GM12878 (cell line): ENCODE measurements at regions not wholly inside any gene's neighbourhood (a gene's known extent, or its start where the extent isn't known, plus 50 kb on each side); places are given as distances from the start of the nearest gene placed in this dataset.
A peak's percentile ranks its signal among the peaks of the same experiment; 100 is the strongest.

Experiments used
- ATF2 ChIP-seq: IDR thresholded peaks from 2 replicates; pipeline ENCODE4 v1.6.1; 2012; ENCODE audit warnings: low read length, inconsistent platforms
- BMI1 ChIP-seq: fragments of 450-650 bp; IDR thresholded peaks from 2 replicates; pipeline ENCODE4 v1.6.1; 2016; ENCODE audit warnings: mild to moderate bottlenecking, moderate library complexity, borderline replicate concordance
- CBX5 ChIP-seq: sonication (generic); IDR thresholded peaks from 2 replicates; pipeline ENCODE4 v1.6.1; 2016; ENCODE audit warnings: low read depth, moderate library complexity, mild to moderate bottlenecking, inconsistent platforms
- CHD2 ChIP-seq: IDR thresholded peaks from 2 replicates; pipeline ENCODE4 v1.6.1; 2011; ENCODE audit warnings: low read depth, low read length, improper control_type of control experiment, borderline replicate concordance
- CREB1 ChIP-seq: IDR thresholded peaks from 2 replicates; pipeline ENCODE4 v1.6.1; 2012; ENCODE audit warnings: low read depth, mild to moderate bottlenecking, inconsistent platforms
- FOS ChIP-seq: IDR thresholded peaks from 3 replicates; pipeline ENCODE4 v1.6.1; 2011; ENCODE audit warnings: borderline replicate concordance; ENCODE audit not compliant: insufficient read length; ENCODE audit errors: extremely low read depth
- GABPA ChIP-seq: IDR thresholded peaks from 2 replicates; pipeline ENCODE4 v1.6.1; 2014; ENCODE audit warnings: antibody characterized with exemption, low read depth, mild to moderate bottlenecking, inconsistent platforms
- IKZF2 ChIP-seq, 2 experiments: fragments of 450-650 bp; IDR thresholded peaks; 2 replicates each; pipeline ENCODE4 v1.6.1; 2017; ENCODE audit warnings: mild to moderate bottlenecking in 2 of 2, moderate library complexity in 2 of 2
- IRF3 ChIP-seq: fragments of 450-650 bp; IDR thresholded peaks from 2 replicates; pipeline ENCODE4 v1.6.1; 2014; ENCODE audit warnings: mild to moderate bottlenecking
- LARP7 ChIP-seq: fragments of 450-650 bp; IDR thresholded peaks from 2 replicates; pipeline ENCODE4 v1.6.1; 2017; ENCODE audit warnings: mild to moderate bottlenecking
- MEF2B ChIP-seq: fragments of 450-650 bp; IDR thresholded peaks from 2 replicates; pipeline ENCODE4 v1.6.1; 2018; ENCODE audit warnings: mild to moderate bottlenecking, moderate library complexity; ENCODE audit not compliant: partially characterized antibody, poor library complexity, severe bottlenecking
- MLLT1 ChIP-seq: fragments of 450-650 bp; IDR thresholded peaks from 2 replicates; pipeline ENCODE4 v1.6.1; 2016; ENCODE audit warnings: mild to moderate bottlenecking
- MTA3 ChIP-seq: IDR thresholded peaks from 2 replicates; pipeline ENCODE4 v1.6.1; 2012; ENCODE audit warnings: low read length, inconsistent platforms, borderline replicate concordance
- MXI1 ChIP-seq: fragments of 150-350 bp; IDR thresholded peaks from 2 replicates; pipeline ENCODE4 v1.6.1; 2011; ENCODE audit warnings: low read depth, mild to moderate bottlenecking, inconsistent platforms, low read length, improper control_type of control experiment
- MYC ChIP-seq: IDR thresholded peaks from 2 replicates; pipeline ENCODE4 v1.6.1; 2011; ENCODE audit warnings: mild to moderate bottlenecking, low read length, moderate library complexity, inconsistent platforms; ENCODE audit not compliant: insufficient read depth, insufficient replicate concordance, insufficient read length, severe bottlenecking
- NR2C1 ChIP-seq: fragments of 450-650 bp; IDR thresholded peaks from 2 replicates; pipeline ENCODE4 v1.6.1; 2017; ENCODE audit warnings: antibody characterized with exemption, mild to moderate bottlenecking, moderate library complexity
- POU2F2 ChIP-seq: IDR thresholded peaks from 3 replicates; pipeline ENCODE4 v1.6.1; 2011; ENCODE audit warnings: low read depth, mild to moderate bottlenecking, low read length, borderline replicate concordance
- RB1 ChIP-seq: fragments of 450-650 bp; formaldehyde crosslinking; IDR thresholded peaks from 2 replicates; pipeline ENCODE4 v1.6.1; 2017; ENCODE audit warnings: mild to moderate bottlenecking, borderline replicate concordance
- REST ChIP-seq: IDR thresholded peaks from 2 replicates; pipeline ENCODE4 v1.6.1; 2012; ENCODE audit warnings: mild to moderate bottlenecking, low read depth, low read length
- RUNX3 ChIP-seq: IDR thresholded peaks from 2 replicates; pipeline ENCODE4 v1.6.1; 2012; ENCODE audit warnings: low read length, inconsistent platforms
- SMAD5 ChIP-seq: IDR thresholded peaks from 2 replicates; pipeline ENCODE4 v1.6.1; 2016; ENCODE audit warnings: antibody characterized with exemption, low read depth
- STAT1 ChIP-seq: fragments of 450-650 bp; conservative IDR thresholded peaks from 2 replicates; pipeline ENCODE4 v1.6.1; 2014; ENCODE audit warnings: antibody characterized with exemption, mild to moderate bottlenecking
- TCF7 ChIP-seq: IDR thresholded peaks from 2 replicates; pipeline ENCODE4 v1.6.1; 2014; ENCODE audit warnings: antibody characterized with exemption, borderline replicate concordance
- USF1 ChIP-seq: IDR thresholded peaks from 2 replicates; pipeline ENCODE4 v1.6.1; 2011; ENCODE audit warnings: borderline replicate concordance, low read depth, mild to moderate bottlenecking, moderate library complexity, mixed read lengths, low read length; ENCODE audit not compliant: insufficient read depth; ENCODE audit errors: extremely low read length
- ZNF622 ChIP-seq: fragments of 450-650 bp; IDR thresholded peaks from 2 replicates; pipeline ENCODE4 v1.6.1; 2017; ENCODE audit warnings: mild to moderate bottlenecking, inconsistent platforms

- TF ChIP-seq MYC (no peak), BMI1 (no peak), MLLT1 (no peak; the same call in 1 of the 2 replicates), MXI1 (no peak), CBX5 (no peak), ATF2 (0 out of 2 replicates have a peak, but pooled peaks have one; percentile 28), USF1 (no peak), SMAD5 (no peak), LARP7 (no peak), IRF3 (no peak), IKZF2 (IDR thresholded peaks at IDR 0.05) (peak in 1 of 2 experiments; percentile 16; a peak in 2 of 4 replicates), POU2F2 (peak; percentile 55; the same call in 1 of the 3 replicates), CHD2 (no peak), FOS (no peak), STAT1 (no peak), MEF2B (peak; percentile 99), ZNF622 (no peak), MTA3 (no peak), RB1 (peak; percentile 87; the same call in 1 of the 2 replicates), TCF7 (no peak), RUNX3 (no peak), NR2C1 (no peak), GABPA (no peak), CREB1 (no peak), REST (no peak)
Observed at GRCh38 chr6:12354499-12354898, 64.3 kb downstream of the EDN1 start (continued).
